Limb (tissue), 2 donors: ENCODE measurements at regions not wholly inside any gene's neighbourhood (a gene's known extent, or its start where the extent isn't known, plus 50 kb on each side); places are given as distances from the start of the nearest gene placed in this dataset.
"Not testable (repeated sequence)": the region's sequence is repeated elsewhere in the genome, so short reads cannot be mapped to it uniquely, and the experiment has no call there.

Experiments
- DNase-seq, 2 donors: peaks; one replicate each; pipeline ENCODE4 v3.0.0-alpha.2; 2016; ENCODE audit errors: extremely low spot score in 2 of 2

DNA sequence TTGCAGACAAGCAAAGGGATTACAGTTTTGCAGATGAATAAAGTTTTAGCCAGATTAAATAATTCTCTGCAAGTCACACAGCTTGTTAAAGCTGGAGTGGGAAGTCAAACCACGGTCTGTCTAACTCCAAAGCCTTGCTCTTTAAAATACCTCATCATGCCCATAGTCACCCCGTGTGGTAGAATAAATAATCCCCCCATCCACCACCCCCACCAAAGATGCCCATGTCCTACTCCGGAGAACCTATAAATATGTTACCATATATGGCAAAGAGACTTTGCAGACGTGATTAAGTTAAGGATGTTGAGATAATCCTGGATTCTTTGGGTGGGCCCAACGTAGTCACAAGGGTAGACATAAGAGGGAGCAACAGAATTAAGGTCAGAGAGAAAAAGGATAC lies 118.7 kb downstream of the BEND2 start:
- DNase-seq = no peak

DNA sequence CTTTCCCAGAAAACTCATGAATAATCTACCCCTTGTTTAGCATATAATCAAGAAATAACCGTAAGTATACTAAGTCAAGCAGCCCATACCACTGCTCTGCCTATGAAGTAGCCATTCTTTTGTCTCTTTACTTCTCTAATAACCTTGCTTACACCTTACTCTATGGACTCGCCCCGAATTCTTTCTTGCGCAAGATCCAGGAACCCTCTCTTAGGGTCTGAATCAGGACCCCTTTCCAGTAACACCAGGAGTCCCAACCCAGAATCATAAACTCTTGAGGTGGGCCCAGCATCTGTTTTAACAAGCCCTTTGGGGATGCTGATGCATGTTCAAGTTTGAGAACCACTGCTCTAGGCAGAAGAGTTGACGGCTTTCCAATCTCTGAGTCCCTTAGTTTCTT lies 119.6 kb downstream of the BEND2 start:
- no peak for DNase-seq

DNA sequence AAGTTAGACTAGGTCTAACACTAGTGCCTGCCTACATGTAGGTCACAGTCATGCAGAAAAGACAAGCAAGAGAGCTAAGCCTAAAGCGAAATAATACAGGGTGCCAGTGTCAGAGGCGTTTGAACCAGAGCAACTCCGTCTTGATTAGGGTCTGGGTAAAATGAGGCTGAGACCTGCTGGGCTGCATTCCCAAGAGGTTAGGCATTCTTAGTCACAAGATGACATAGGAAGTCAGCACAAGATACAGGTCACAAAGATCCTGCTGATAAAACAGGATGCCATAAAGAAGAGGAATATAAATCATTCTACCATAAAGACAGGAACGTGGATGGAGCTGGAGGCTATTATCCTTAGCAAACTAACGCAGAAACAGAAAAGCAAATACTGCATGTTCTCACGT lies 120.9 kb downstream of the BEND2 start:
- no peak for DNase-seq

DNA sequence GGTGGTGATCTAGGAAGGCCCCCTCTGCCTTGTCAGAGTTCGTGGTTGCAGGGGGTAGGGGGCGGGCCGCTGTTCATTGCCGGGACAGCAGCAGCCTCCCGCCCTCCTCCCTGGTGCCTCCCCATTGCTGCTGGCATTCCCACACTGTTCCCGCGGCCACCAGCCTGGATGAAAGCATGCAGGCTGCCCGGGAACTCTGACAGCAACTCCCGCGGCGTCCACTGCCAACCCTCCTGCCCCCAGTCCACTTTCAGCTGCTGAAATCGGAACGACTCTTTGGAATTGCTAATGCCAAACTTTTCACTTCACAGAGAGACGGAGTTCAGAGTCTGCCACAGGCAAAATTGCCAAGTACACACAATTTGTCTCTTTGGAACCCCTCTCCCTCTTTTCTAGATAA lies 121.9 kb downstream of the BEND2 start:
- peak; percentile 1 to 18 for DNase-seq

DNA sequence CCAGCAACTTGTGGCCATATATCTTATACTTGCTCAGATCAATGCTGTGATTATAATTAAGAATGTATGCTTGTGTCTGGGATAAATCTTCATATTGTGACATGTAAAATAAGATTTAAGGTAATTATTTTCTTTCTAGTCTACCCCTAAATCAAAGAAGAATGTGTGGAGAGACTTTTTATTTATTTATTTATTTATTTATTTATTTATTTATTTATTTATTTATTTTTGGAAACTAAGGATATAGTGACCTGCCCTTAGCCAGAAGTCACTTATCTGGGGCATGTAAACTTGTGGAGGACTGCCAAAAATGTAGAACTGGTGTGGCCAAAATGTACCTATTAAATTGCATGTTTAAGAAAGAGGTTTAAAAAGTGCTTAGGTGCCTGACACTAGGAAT lies 144.3 kb downstream of the BEND2 start:
- DNase-seq = no peak

DNA sequence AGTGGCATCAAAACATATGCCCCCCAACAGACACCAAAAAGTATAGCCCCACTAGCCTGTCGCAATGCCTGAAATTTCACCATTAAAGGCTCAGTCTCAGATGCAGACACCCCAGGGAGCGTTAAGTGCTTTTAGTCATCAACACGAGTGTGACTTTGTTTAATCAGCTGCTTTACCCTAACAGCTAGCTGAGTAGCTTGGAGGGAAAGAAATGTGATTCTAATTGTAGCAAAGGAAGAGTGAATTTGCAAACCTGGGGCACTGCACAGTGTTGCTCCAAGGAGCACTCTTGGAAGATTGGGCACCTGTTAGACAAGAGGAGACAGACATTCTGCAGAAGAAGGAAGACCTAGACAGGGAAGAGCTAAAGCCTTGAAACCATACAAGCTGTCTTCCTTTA lies 145.1 kb downstream of the BEND2 start:
- DNase-seq = no peak

DNA sequence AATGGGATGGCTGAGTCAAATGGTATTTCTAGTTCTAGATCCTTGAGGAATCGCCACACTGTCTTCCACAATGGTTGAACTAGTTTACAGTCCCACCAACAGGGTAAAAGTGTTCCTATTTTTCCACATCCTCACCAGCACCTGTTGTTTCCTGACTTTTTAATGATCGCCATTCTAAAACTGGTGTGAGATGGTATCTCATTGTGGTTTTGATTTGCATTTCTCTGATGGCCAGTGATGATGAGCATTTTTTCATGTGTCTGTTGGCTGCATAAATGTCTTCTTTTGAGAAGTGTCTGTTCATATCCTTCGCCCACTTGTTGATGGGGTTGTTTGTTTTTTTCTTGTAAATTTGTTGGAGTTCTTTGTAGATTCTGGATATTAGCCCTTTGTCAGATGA lies 152.6 kb downstream of the BEND2 start:
- not testable (repeated sequence) for DNase-seq

DNA sequence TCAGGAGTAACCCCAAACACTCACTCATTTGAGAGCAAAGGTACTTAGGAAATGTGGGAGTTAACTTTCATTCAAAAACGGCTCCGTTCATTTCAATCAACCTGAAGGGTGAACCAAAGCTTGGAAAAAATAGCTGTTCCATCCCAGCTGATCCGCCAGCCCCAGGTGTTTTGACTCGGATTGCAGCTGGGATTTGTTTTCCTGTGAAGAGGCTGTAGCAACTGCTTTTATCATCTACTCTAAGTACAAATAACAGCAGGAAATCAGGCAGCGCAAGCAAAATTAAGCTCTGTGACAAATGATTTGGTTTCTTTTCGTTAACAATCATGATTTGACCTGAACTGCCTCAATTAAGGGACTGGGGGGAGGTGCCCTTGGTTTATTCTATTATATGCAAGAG lies 154.7 kb downstream of the BEND2 start:
- DNase-seq = no peak

DNA sequence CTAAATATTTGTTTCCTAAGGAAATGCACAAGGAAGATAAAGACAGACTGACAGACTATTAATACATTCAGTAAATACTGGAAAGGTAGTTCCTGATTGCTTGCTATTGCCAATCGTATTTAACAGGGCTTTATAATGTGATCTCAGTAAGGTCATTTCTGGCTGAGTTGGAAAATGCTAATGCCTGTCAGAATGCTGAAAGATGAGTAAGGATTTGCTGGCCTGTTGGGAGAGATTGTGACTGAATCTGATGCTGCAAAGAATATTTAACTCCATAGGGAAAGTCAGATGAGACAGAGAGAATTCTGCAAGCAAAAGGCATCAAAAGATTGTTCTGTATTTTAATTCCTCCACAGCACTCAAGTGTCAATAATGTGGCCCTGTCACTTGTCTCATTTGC lies 169.0 kb downstream of the BEND2 start:
- DNase-seq = no peak

DNA sequence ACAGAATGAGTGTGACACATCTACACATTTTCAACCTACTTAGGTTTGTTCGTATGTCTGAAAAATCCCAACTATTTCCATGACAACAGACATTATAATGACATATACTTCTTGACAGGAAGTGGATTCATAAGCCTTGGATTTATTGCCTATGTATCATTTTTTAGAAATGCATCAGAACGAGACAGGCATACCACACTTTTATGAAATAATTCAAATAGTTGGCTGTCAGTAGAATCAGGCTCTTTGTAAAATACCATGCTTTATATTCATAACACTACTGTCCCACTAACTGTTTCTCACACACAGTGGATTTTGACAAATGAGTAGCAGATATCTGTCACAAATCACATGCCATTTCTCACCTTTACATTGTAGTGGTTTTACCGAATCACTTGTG lies 173.2 kb downstream of the BEND2 start:
- DNase-seq = no peak

DNA sequence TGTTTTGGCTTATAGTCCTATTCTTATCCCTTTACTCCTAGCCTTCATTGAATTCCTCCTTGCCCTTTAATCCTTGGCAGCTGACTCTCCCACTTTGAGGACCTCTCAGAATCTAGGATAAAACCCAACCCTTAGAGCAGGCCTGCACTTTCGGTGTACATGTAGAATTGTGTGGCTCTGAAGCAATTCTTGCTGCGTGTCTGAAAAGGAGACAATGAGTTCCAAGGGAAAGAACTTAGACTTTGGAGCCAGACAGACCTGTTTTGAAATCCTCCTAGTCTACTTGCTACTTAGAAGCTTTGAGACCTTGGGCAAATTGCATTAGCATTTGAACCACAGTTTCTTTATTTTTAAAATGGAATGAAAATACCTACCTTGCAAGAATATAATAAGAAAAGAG lies 175.2 kb downstream of the BEND2 start:
- no peak for DNase-seq

DNA sequence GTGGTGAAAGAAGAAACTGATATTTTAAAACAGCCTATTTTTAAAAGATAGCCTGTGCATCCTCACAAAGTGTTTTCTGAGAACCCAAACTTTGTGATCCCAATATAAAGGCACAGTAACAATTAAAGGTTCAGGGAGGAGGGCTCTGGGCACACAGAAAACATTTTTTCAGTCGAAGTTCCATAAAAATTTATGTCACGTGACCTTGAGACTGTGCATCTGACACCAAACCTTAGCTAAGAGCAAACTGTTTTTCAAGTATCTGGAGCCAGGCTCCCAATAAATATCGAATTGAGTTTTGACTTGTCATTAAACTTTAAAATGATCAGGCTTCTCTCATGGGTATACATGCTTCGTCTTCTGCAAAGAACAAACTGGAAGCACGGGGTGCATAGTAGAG lies 177.9 kb downstream of the BEND2 start:
- no peak for DNase-seq

DNA sequence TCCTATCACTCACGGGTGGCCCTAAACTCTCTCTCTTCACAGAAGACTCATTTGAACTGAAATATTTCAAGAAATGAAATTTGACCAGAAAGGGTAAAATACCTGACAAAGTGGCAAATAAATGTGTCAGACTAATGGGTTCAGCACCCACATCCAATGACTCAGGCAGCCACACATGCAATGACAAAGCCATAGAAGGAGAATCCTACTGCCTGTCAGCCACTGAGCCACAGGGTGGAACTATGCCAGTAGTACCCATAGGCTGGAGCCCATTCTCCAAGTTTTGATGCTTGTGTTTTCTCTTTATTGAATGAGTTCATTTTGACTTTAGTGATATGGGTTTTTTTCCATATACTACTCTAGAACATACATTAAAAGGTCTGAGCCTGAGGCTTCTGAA lies 179.0 kb downstream of the BEND2 start:
- no peak for DNase-seq

DNA sequence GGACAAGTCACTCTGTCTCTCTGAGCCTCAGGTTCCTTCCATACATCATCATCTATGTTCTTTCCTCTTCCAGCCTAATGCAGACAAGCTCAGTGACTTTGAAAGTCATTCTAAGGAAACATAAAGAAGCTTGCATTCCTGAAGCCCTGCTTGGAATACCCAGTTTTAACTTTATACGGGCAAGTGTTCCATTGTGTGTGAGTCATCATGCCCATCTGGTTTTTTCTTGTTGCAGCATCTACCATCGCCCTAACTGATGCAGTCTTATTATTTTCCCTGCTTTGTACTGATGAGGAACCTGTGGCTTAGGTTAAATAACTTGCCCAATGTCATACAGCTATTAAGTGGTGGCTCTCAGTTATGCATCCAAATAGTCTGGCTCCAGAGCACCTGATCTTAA lies 177.9 kb upstream of the RAI2 start:
- no peak for DNase-seq

DNA sequence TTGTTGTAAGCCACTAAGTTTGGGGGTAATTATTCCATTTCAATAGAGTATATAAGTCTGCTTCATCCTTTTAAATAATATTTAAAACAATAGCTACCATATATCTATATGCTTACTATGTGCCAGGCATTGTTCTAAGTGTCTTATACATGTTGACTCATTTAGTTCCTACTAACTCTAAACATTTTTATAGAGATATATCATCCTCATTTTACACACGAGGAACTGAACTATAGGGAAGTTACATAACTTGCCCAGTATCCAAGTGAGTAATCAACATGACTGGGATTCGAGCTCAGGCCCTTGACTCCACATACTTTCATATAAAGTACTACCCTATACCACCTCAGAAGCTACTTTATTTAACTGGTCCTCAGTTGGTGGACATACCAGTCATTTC lies 175.3 kb upstream of the RAI2 start:
- DNase-seq = no peak

DNA sequence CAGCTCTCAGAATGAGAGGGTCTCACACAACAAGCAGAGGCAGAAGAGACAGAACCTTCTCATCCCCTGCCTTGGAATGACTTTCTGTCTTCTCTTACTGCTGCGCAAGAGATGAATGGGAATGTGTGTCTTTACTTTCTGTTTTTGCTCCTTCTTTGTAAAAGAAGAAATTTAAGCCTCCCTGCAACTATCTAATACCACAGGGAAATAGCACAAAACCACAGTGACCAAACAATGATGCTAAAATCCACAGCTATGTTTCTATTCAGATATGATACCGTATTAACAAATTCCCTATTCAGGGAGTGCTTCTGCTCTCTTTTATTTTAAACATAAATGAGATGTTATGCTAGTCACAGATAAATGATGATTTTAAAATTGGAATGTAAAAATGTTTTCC lies 173.8 kb upstream of the RAI2 start:
- no peak for DNase-seq

DNA sequence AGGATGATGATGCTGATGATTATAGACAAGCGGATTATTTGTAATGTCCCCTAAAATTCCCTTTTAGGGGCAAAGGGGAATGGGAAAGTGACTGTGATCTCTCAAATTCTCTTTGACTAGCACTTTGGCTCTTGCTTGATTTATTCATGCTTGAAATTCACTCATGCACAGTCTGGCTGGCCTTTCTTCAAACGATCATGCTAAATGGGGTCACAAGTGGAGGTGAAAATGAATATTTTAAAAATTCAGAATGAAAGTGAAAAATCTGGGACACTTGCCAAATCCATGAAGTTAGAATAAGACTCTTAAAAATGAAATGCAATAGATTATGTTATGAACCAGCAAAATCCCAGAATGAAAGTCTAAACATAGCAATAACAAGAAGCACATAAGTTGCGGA lies 173.4 kb upstream of the RAI2 start:
- no peak for DNase-seq

DNA sequence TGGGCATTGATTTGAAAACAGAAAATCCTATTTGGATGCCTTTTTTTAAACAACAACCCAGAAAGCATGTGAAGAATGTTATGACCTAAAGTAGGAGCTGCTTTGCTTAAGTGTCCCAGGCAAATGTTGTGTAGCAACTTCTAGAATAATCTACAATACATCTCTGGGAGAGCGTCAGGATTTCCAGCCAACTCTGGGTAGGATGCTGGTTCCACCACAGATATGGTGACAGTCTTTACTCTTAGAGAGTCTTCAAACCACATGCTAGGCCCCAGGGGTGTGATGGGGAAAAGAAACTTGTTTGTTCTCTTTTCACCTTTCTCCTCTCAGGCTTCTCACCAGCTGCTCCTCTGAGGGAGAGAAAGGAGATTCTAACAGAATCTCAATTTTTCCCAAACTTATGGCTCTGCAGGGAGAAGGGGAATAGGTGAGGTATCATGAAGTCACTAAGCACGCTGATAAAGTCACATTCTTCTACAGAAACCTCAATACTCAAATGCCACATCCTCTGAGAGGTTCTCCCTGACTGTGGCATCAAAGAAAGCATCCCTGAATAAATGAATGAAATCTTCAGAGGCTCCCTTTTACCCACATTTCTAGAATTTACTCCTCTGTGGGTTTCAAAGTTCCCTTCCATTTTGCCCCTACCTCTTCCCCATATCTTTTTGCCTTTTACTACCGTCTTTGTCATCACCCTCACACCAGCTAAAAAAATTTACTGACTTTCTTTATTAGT lies 171.6 kb upstream of the RAI2 start:
- DNase-seq = no peak

DNA sequence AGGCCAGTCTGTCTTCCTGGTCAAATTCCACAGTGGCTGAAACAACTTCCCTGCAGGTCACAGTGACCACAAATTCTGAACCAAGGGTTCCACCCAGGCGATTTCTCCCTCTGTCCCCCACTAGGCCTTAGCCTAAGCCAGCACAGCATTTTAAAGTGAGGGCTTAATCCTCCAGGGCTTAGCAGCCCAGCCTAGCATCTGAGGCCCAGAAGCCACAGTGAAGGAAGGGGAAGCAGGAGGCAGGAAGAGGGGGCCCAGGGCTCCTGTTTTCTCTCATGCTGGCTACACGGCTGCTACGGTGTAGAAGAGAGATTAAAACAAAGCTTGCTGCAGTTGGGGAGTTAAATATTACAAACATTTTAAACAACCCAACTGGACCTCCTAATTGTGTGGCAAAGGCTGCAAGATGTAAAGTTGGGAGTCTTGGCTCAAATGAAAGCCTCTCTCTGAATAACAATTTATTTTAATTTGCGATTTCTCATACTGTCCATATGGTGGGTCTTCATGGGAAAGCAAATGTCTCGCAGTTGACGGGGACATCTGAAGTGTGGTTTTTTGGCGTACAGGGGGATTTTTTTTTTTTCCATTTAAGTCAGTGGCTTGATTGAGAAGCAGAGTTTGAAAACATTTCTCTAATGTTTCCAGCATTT lies 170.8 kb upstream of the RAI2 start:
- DNase-seq = no peak

DNA sequence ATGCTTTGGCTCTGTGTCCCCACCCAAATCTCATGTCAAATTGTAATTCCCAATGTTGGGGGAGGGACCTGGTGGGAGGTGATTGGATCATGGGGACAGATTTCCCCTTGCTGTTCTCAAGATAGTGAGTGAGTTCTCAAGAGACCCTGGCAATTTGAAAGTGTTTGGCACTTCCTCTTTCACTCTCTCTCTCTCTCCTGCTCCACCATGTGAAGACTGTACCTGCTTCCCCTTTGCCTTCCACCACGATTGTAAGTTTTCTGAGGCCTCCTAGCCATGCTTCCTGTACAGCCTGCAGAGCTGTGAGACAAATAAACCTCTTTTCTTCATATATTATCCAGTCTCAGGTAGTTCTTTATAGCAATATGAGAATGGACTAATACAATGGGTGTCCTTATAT lies 169.6 kb upstream of the RAI2 start:
- DNase-seq = not testable (repeated sequence)

DNA sequence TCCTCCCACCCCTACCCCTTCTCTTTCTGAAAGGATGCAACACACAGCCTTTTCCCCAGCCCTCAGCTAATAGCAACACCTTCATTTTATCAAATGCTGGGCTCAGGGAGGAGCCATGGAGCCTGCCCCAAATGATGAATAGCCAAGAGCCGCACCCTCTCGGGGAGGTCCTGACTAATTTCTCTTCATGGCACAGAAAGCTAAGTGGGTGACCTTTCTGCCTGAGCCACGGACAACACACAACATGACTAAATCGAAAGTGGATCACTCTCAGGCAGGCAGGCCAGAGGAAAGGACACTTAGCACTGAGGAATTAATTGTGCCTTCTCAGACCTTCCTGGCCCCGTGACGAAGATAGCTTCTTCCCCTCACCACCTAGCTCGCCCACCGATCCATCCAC lies 165.1 kb upstream of the RAI2 start:
- no peak for DNase-seq

DNA sequence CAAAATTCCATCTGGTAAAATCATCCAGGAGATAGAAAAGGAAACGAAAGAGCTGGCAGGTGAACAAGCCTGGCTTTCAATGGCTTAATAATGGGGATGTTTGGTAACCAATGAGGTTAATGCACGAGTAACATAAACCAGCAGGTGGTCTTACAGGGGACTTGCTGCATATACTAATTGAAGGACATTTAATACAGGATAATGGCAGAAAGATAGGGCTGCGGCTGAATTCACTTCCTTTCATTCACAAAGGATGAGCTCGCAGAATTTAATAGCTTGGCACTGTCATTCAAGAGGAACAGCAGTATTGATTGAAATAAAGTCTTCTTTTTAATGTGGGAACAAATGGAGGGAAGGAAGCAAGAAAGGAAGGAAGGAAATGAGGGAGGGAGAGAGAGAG lies 156.3 kb upstream of the RAI2 start:
- DNase-seq = no peak

DNA sequence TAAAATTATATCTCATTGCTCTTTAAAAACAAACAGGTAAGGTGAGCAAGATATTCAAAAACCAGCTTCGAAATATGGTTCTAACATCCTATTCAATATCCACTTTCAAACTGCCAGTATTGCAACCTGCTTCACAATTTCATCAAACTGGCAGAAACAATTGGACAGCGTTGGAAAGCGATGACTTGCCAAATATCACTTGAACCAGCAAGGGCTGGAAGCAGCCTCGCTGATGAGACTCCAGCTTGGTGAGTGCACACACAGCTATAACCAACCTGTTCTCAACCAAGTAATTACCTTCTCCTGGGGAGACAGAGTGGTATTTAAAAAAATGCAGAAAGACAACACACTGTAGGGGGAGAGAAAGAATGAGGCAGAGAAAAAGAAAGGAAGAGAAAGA lies 155.8 kb upstream of the RAI2 start:
- DNase-seq = no peak

DNA sequence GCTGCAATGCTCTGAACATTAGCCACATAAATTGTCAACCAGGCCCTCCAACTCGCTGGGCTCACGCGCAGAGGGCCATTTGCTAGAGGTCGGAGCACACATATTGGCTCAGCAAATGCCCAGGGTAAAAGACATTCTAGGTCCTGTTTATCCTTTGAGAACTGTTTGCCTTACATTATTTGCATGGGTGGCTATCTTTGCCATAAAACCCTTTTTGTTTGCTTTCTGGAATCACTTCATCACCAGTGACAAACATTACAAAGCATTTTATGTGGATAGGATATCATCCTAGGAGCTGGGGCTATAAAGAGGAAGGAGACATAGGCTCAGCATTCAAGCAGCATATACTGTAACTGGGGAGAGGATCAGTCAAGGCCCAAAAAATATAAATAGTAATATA lies 149.2 kb upstream of the RAI2 start:
- DNase-seq = no peak
